Lower lobe of right lung (tissue), 2 donors: ENCODE measurements at regions not wholly inside any gene's neighbourhood (a gene's known extent, or its start where the extent isn't known, plus 50 kb on each side); places are given as distances from the start of the nearest gene placed in this dataset.

Source experiments
- ATAC-seq, 2 donors: fragments of 200-7000 bp; cut with Tn5 transposase; one replicate each; pipeline ENCODE4 v1.9.1; 2020 to 2022; ENCODE audit warnings: mild to moderate bottlenecking in 2 of 2, moderate library complexity in 2 of 2
- DNase-seq: peaks from one replicate; pipeline ENCODE4 v3.0.0-alpha.2; 2020
- H3K27ac ChIP-seq: fragments of 200-600 bp; one replicate; pipeline ENCODE4 v1.8.0; 2022
- H3K27me3 ChIP-seq: fragments of 200-600 bp; one replicate; pipeline ENCODE4 v1.8.0; 2022; ENCODE audit warnings: low read depth
- H3K36me3 ChIP-seq: fragments of 200-600 bp; one replicate; pipeline ENCODE4 v1.8.0; 2022; ENCODE audit warnings: mild to moderate bottlenecking
- H3K4me1 ChIP-seq: fragments of 200-600 bp; one replicate; pipeline ENCODE4 v1.8.0; 2022
- H3K4me3 ChIP-seq: fragments of 200-600 bp; one replicate; pipeline ENCODE4 v1.8.0; 2022; ENCODE audit warnings: mild to moderate bottlenecking
- H3K9me3 ChIP-seq: fragments of 200-600 bp; one replicate; pipeline ENCODE4 v1.8.0; 2022
- CTCF ChIP-seq: fragments of 200-600 bp; IDR thresholded peaks from one replicate; pipeline ENCODE4 v1.8.0; 2022; ENCODE audit warnings: antibody characterized with exemption, mild to moderate bottlenecking
- intact Hi-C: fragments of 100-400 bp; cut with DNase I; formaldehyde crosslinking; loops from one replicate; pipeline ENCODE4 v1.11.0; 2022
- donor health status: DM: no; HTN: yes; CAD: no; lungs with severe emphysema.

- ATAC-seq (peak; percentile 63 to 68), DNase-seq (no peak)
- no peaks in the 10 kb centered on the region for H3K9me3 ChIP-seq
- peaks cover 55% of the 10 kb centered on the region for H3K4me1 ChIP-seq
- peak overlapping the region; percentile 56 for H3K27ac ChIP-seq
- TF ChIP-seq CTCF, result no peak
- H3K36me3 ChIP-seq, result no peaks in the 10 kb centered on the region
- intact Hi-C loops, result no loop called here
- no peak overlapping the region for H3K4me3 ChIP-seq
- H3K27me3 ChIP-seq, result no peaks in the 10 kb centered on the region
Measured at GRCh38 chr3:64352639-64352992, 127.3 kb upstream of the PRICKLE2 start.

- intact Hi-C loops, result no loop called here
- H3K4me3 ChIP-seq, result no peak overlapping the region
- H3K9me3 ChIP-seq, result no peaks in the 10 kb centered on the region
- H3K36me3 ChIP-seq, result no peaks in the 10 kb centered on the region
- H3K27me3 ChIP-seq, result no peaks in the 10 kb centered on the region
- peak; percentile 62 for DNase-seq
- H3K4me1 ChIP-seq, result peaks cover 55% of the 10 kb centered on the region
- peak; percentile 75 to 77 for ATAC-seq
- peak overlapping the region; percentile 56 for H3K27ac ChIP-seq
- no peak for TF ChIP-seq CTCF
Measured at GRCh38 chr3:64351713-64352638, 126.7 kb upstream of the PRICKLE2 start.

- no peak overlapping the region for H3K4me3 ChIP-seq
- H3K9me3 ChIP-seq, result no peaks in the 10 kb centered on the region
- no peaks in the 10 kb centered on the region for H3K27me3 ChIP-seq
- peaks cover 50% of the 10 kb centered on the region for H3K4me1 ChIP-seq
- intact Hi-C loops, result no loop called here
- DNase-seq (no peak), ATAC-seq (no peak)
- H3K27ac ChIP-seq, result no peak overlapping the region
- no peak for TF ChIP-seq CTCF
- H3K36me3 ChIP-seq, result no peaks in the 10 kb centered on the region
Measured at GRCh38 chr3:64349551-64349950, 124.3 kb upstream of the PRICKLE2 start.

- Histone ChIP-seq H3K4me3 (no peak overlapping the region), H3K27me3 (no peaks in the 10 kb centered on the region), H3K27ac (peak overlapping the region; percentile 81), H3K4me1 (peaks cover 39% of the 10 kb centered on the region), H3K9me3 (no peaks in the 10 kb centered on the region), H3K36me3 (no peaks in the 10 kb centered on the region)
- peak; percentile 89 to 92 for ATAC-seq
- intact Hi-C loops, result no loop called here
- no peak for DNase-seq
- TF ChIP-seq CTCF, result no peak
Measured at GRCh38 chr3:64345371-64345770, 120.1 kb upstream of the PRICKLE2 start.

- intact Hi-C loops, result no loop called here
- no peak for TF ChIP-seq CTCF
Measured at GRCh38 chr3:64344721-64345207, 119.5 kb upstream of the PRICKLE2 start.

More at GRCh38 chr3:64344721-64345207, 119.5 kb upstream of the PRICKLE2 start:
- Histone ChIP-seq H3K27me3 (no peaks in the 10 kb centered on the region), H3K36me3 (no peaks in the 10 kb centered on the region), H3K27ac (peak overlapping the region; percentile 81), H3K9me3 (no peaks in the 10 kb centered on the region), H3K4me1 (peaks cover 35% of the 10 kb centered on the region), H3K4me3 (no peak overlapping the region)
- DNase-seq (no peak), ATAC-seq (peak; percentile 73 to 86)
